Stimulated activated CD8-positive, alpha-beta memory T cell treated with anti-CD3 and anti-CD28 coated beads, Interleukin-4, amount 100 ng/mL, for 48 hours (primary cell): ENCODE measurements at regions not wholly inside any gene's neighbourhood (a gene's known extent, or its start where the extent isn't known, plus 50 kb on each side); places are given as distances from the start of the nearest gene placed in this dataset.

Source experiments
- DNase-seq: peaks from one replicate; pipeline ENCODE4 v3.0.0-alpha.2; 2020

GRCh38 chr2:103959174-103960128, 894.5 kb upstream of the POU3F3 start:
- no peak for DNase-seq

GRCh38 chr2:103960129-103960513, 893.8 kb upstream of the POU3F3 start:
- DNase-seq, result no peak

DNA sequence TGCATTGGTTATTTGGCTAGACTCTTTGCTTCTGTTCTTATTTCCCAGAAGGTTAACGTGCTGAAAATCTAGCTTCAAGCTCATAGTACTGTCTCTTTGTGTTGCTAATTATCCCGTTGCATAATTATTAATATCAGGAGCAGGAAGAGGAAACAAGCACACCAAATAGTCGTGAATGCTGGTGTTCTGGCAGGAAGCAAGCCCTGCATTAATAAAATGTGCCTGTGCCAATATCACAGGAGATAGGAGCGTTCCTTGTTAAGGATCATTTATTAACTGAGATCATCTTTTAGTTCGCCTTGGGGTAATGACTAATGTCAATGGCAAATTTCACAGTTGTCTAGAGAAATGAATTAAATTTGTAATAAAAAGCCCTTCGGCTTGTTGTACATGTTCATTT, 893.0 kb upstream of the POU3F3 start:
- no peak for DNase-seq

DNA sequence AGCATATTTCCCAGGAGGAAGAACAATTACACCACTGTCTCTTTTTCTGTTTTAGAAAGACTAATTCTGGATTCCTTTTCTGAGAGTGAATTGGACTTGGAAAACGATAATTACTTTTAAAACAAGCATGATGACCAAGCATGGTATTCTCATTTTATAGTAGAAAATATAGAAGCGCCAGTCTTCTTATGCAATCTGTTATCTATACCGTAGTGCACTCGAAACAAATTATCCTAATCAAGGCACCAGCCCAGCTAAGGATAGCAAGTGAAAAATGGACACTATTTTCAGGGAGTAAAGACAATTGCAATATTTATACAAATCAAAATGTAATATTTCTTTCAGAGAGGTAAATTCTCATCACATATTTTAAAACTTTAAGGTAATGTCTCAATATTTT, 892.1 kb upstream of the POU3F3 start:
- DNase-seq, result no peak

DNA sequence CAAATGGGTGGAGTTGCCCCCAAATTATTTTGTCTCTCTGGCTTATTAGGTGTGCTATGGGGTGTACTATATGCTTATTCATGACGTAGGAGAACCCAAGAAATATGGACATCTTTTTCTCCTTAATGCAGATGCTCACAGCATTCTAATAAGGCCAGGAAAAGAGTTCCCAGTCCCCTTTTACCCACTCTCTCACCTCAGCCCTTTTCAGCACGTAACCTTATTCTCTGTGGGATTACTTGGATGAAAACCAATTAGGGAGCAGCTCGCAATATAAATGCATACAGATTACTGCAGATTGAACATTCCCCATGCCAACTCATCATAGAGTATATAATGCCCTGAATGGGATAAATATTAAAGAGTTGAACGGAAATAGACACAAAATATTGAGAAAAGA, 891.2 kb upstream of the POU3F3 start:
- DNase-seq, result no peak

- no peak for DNase-seq
Observed at GRCh38 chr2:103963146-103963725, 890.7 kb upstream of the POU3F3 start.

DNA sequence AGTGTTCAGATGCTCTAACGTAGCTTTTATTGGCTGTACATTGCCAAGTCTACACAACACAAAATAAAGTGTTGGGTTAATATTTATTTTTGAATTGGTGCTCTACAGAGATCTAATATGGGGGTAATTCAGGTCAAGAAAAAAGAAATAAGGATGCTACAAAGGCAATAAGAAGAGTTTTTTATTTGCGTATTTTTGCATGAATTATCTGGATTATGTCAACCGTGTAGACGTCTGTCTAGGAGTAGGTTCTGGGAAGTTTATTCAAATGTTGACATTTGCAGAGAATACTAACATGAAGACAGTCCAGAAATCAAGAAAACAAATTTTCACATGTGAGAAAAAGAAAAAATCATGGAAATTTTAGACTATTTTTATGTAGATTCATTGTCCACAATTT, 876.7 kb upstream of the POU3F3 start:
- DNase-seq, result no peak

GRCh38 chr2:103977668-103978067, 876.2 kb upstream of the POU3F3 start:
- no peak for DNase-seq

- DNase-seq, result no peak
Observed at GRCh38 chr2:103980401-103980800, 873.5 kb upstream of the POU3F3 start.

GRCh38 chr2:103982691-103983090, 871.2 kb upstream of the POU3F3 start:
- no peak for DNase-seq

DNA sequence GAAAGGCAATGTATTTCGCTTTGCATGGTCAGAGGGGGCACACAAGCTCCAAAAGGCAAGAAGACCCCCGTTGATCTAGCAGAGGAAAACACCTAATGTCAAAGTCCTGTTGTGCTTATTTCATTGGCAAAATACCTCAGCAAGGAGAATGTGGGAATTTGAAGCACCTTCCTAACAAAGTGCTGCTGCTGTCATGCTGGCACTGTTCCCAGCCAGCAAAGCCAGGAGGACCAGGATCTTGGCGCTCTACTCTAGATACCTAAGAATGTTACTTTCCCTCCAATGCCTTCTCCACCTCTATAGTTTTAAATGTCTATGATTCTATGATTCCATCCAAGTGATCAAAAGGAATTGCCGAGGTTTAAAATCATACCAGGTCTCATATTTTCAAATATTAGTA, 867.9 kb upstream of the POU3F3 start:
- no peak for DNase-seq

DNA sequence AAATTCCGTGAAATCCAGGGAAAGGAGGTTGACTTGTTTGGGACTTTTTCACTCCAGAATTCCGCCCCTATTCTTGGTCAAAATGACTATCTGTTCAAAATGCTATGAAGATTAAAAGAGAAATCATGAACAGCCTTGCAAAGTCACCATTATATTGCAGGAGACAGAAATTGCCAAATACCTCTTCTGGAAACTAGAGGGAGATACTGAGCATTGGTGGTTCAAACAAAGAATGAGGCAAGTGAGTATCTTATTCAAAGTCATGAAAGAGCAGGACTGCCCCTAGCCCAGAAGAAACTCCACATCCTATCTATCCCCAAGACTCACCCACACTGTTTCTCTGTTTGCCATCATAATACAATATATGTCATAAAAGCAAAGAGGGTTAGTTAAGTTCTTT, 862.3 kb upstream of the POU3F3 start:
- DNase-seq, result no peak

GRCh38 chr2:104004821-104005220, 849.1 kb upstream of the POU3F3 start:
- DNase-seq, result no peak

GRCh38 chr2:104016801-104017200, 837.1 kb upstream of the POU3F3 start:
- no peak for DNase-seq

DNA sequence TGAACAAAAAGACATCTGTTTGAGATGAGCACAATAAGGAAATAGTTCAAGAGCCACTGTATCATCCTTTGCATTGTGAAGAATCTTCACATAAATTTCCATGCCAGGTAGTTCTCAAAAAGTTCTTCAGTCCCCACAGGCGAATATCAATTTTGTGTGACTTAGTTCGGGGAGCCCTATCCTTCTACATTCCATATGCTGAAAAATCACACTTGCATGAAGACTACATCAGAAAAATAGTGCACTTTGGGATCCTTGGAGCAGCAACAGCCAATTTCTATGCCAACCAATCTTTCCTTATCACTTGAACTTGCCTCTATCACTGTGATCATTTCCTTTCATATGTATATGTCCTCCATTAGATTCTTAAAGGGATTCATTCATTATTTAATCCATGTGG, 830.6 kb upstream of the POU3F3 start:
- DNase-seq, result no peak

DNA sequence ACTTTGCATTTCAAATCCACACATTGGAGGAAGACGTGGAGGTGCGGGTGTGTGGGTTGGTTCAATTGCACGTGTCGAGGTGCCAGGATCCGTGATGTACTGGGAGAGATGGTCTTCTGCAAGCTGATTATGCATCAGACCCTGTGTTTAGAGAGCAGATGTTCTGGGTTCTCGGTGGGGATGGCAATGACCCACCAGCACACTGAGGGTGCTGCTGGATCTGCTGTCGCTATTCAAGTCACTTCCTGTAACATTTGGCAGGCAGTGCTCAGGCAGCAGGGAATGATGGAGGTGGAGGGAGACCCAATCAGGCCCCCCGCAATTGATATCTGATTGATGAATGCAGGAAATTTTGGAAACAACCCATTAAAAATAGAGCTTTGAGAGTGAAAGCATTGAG, 830.1 kb upstream of the POU3F3 start:
- DNase-seq, result no peak

DNA sequence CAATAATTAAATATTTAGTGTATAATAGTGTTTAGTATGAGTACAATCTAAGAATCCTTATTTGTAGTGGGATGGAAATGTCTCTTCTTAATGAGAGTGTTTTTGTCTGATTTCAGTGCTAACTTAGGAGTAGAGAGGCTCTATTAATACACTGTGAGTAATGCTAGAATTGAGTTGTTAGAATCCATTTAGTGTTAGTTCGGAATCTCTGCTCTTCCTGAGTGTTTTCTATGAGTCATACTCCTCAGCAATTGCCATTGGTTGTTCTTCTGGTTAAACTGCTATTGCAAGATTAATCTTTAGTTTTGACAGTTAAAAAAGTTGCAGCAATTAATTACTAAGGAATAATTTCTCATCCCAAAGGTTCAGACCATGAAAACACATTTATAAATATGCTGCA, 828.6 kb upstream of the POU3F3 start:
- no peak for DNase-seq

GRCh38 chr2:104026725-104027124, 827.2 kb upstream of the POU3F3 start:
- no peak for DNase-seq

DNA sequence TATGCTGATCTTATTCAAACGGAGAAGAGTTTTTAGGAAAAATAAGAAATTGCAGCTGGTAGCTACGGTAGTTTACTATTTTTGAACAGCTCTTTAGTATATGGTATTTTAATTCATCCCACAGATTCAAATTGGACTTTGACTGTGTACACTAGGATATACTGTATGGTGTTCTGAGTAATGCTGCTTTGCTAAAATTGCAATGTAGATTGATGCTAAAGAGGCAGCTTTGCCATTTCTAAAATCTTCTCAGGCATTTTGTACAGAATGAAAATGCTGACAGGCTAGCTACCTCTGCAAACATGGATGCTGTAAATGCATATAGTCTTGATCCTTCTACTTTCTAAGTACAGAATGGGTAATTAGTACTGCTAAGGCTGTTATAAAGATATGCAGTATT, 826.6 kb upstream of the POU3F3 start:
- DNase-seq, result no peak

DNA sequence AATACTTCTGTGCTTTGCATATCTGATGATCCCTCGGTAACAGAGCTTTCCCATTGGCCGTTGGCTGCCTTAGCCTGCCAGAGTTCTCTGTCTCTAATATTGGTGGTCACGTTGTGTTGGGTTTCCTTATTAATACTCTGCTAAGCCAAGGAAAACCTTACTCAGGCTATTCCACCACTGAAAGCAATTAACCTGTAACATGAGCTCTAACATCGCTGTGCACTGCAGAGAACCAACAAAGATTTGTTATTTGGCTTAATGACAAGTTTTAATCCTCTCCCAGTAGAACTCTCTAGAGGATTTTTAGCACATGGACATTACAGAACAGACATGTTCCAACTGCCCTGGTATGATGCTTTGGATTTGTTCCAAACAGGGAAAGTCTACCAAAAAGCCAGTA, 825.9 kb upstream of the POU3F3 start:
- DNase-seq, result no peak

- no peak for DNase-seq
Observed at GRCh38 chr2:104033399-104033798, 820.5 kb upstream of the POU3F3 start.

DNA sequence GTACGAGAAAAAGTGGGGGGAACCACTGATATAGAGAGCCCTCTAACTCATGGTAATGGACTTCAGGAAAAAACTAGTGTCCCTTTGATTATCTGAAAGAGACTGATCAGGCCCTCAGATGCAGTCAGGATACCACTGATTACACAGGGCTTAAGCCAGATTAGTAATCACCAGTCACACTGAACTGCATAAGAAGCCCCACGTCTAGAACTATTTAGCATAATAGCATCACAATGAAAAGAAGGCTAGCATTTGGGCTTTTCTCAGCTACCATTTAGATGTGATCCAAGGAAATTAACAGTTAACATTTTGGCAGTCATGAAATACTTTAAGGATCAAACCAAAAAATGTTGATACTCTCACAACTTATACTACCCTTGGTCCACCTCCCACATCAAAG, 813.1 kb upstream of the POU3F3 start:
- no peak for DNase-seq

DNA sequence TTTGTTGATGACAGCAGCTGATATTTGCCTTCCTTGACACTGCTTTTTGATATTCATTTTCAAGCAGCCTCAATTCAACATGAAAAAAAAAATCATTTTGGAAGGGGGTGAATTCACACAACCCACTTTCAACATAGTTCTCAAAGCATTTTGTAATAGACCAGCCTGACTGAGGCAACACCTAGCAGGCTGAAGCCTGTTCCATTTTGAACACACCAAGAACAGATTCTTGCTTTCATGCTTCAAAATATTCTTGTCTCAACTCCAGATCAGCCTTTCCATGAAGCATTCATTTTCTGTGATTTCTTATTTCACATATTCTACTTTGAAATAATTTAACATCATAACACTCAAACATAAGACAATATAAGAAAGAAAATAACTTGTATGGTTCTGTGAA, 812.6 kb upstream of the POU3F3 start:
- DNase-seq, result no peak

DNA sequence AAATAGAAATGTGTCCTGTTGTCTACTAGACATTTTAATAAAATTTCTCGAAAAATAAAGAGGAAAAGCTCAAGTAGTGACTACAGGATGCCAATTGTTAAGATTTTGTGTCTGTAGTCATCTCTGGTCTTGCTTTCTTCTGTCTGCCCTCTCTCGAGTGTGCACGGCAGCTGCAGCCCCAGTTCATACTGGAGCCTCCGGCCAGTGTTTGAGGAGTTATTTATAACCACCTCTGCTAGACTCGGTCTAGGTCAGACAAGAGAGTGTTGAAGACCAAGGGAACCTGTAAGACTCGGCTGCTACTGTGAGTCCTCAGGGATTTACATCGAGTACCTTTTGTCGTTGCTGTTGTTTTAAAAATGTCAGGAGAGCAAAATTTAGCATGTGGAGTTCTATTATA, 810.1 kb upstream of the POU3F3 start:
- DNase-seq, result no peak

GRCh38 chr2:104045071-104045470, 808.8 kb upstream of the POU3F3 start:
- DNase-seq, result no peak
